MM.1S (cell line): ENCODE measurements at regions not wholly inside any gene's neighbourhood (a gene's known extent, or its start where the extent isn't known, plus 50 kb on each side); places are given as distances from the start of the nearest gene placed in this dataset.
"Not testable (repeated sequence)": the region's sequence is repeated elsewhere in the genome, so short reads cannot be mapped to it uniquely, and the experiment has no call there.

Experiments
- DNase-seq: peaks from one replicate; pipeline ENCODE4 v3.0.0-alpha.2; 2015
- H2AFZ ChIP-seq: fragments of 300-600 bp; sonication (generic); 2 replicates; pipeline ENCODE4 v1.6.0; 2016; ENCODE audit warnings: antibody characterized with exemption, low read length
- H3F3A ChIP-seq: fragments of 300-600 bp; sonication (generic); 2 replicates; pipeline ENCODE4 v1.6.1; 2016; ENCODE audit warnings: mild to moderate bottlenecking, antibody characterized with exemption, low read length, moderate library complexity, mixed read lengths; ENCODE audit not compliant: insufficient read depth
- H3K27ac ChIP-seq: fragments of 300-600 bp; sonication (generic); 2 replicates; pipeline ENCODE4 v1.5.1; 2016; ENCODE audit warnings: mild to moderate bottlenecking, low read length
- H3K27me3 ChIP-seq: fragments of 300-600 bp; sonication (generic); replicated peaks from 2 replicates; pipeline ENCODE4 v1.6.0; 2016; ENCODE audit warnings: low read length; ENCODE audit not compliant: insufficient read depth
- H3K36me3 ChIP-seq: fragments of 300-600 bp; sonication (generic); replicated peaks from 2 replicates; pipeline ENCODE4 v1.6.1; 2016; ENCODE audit warnings: mild to moderate bottlenecking, low read length, mixed read lengths; ENCODE audit not compliant: insufficient read depth
- H3K4me1 ChIP-seq: fragments of 300-600 bp; sonication (generic); 2 replicates; pipeline ENCODE4 v1.6.1; 2016; ENCODE audit warnings: low read length, mixed read lengths
- H3K4me2 ChIP-seq: fragments of 300-600 bp; sonication (generic); 2 replicates; pipeline ENCODE4 v1.6.0; 2016; ENCODE audit warnings: low read depth, low read length
- H3K4me3 ChIP-seq: fragments of 300-600 bp; sonication (generic); 2 replicates; pipeline ENCODE4 v1.5.1; 2016; ENCODE audit warnings: low read length, mixed read lengths
- H3K79me2 ChIP-seq: fragments of 300-600 bp; sonication (generic); 2 replicates; pipeline ENCODE4 v1.6.1; 2016; ENCODE audit warnings: mixed run types, low read length, mixed read lengths
- H3K9ac ChIP-seq: fragments of 300-600 bp; sonication (generic); 2 replicates; pipeline ENCODE4 v1.6.1; 2016; ENCODE audit warnings: low read length, mixed read lengths
- H3K9me2 ChIP-seq: fragments of 300-600 bp; sonication (generic); replicated peaks from 2 replicates; pipeline ENCODE4 v1.6.1; 2016; ENCODE audit warnings: mild to moderate bottlenecking, low read length, mixed read lengths; ENCODE audit not compliant: insufficient read depth
- H3K9me3 ChIP-seq: fragments of 300-600 bp; sonication (generic); replicated peaks from 2 replicates; pipeline ENCODE4 v1.6.1; 2016; ENCODE audit warnings: mild to moderate bottlenecking, low read length, mixed read lengths; ENCODE audit not compliant: insufficient read depth
- H4K20me1 ChIP-seq: fragments of 300-600 bp; sonication (generic); 2 replicates; pipeline ENCODE4 v1.6.1; 2016; ENCODE audit warnings: mild to moderate bottlenecking, low read length, moderate library complexity, mixed read lengths; ENCODE audit not compliant: insufficient read depth
- CTCF ChIP-seq: fragments of 300-600 bp; sonication (generic); IDR thresholded peaks from 2 replicates; pipeline ENCODE4 v1.5.1; 2016; ENCODE audit warnings: antibody characterized with exemption, low read length, mixed read lengths
- EZH2 ChIP-seq: fragments of 300-600 bp; sonication (generic); optimal IDR thresholded peaks from 2 replicates; pipeline ENCODE3; 2017; ENCODE audit warnings: low read depth, mild to moderate bottlenecking, antibody characterized with exemption, low read length, mixed read lengths
- EZH2phosphoT487 ChIP-seq: fragments of 300-600 bp; sonication (generic); IDR thresholded peaks from 2 replicates; pipeline ENCODE4 v1.6.1; 2018; ENCODE audit warnings: antibody characterized with exemption, low read length

GRCh38 chr1:57544345-57544744, 120.5 kb upstream of the DAB1 start:
- no peak overlapping the region for H3K4me3 ChIP-seq
- H3K4me1 ChIP-seq, result no peaks in the 10 kb centered on the region
- TF ChIP-seq EZH2 (no peak), CTCF (no peak), EZH2phosphoT487 (no peak)
- no peak for DNase-seq
- H3K79me2 ChIP-seq, result no peaks in the 10 kb centered on the region
- H3K9me3 ChIP-seq, result no peaks in the 10 kb centered on the region
- H3K4me2 ChIP-seq, result no peak overlapping the region
- H3F3A ChIP-seq, result no peaks in the 10 kb centered on the region
- no peak overlapping the region for H3K27ac ChIP-seq
- H3K36me3 ChIP-seq, result no peaks in the 10 kb centered on the region
- no peak overlapping the region for H3K9ac ChIP-seq
- H3K9me2 ChIP-seq, result no peaks in the 10 kb centered on the region
- H4K20me1 ChIP-seq, result no peaks in the 10 kb centered on the region
- H2AFZ ChIP-seq, result no peak overlapping the region
- H3K27me3 ChIP-seq, result no peaks in the 10 kb centered on the region

DNA sequence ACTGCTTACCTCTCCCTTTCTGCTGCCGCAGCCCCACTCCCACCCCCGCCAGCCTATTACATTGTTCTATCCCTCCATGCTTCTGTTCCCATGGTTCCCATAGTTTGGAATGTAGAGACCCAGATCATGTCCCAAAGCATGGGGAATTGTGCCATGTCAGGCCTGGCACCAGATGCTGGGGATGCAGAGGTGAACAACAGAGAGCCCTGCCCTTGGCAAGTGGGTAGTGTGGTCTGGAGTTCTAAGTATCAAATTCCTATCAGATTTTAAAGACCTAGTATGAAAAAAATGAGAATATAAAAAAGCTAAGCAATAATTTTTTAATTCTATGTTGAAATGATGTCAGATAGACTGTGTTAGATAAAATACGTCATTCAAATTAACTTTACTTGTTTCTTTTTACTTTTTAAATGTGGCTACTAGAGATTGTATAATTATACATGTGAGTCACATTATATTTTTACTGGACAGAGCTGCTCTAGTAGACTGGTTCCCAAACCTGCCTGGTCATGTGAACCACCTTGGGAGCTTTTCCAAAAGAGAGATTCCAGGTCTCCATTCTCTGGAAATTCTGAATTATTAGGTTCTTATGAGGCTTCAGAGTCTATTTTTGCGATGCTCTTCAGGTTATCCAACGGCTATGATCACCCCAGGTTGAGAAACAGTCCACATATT, 113.0 kb upstream of the DAB1 start:
- Histone ChIP-seq H3F3A (no peaks in the 10 kb centered on the region), H3K4me2 (no peak overlapping the region), H4K20me1 (no peaks in the 10 kb centered on the region), H3K9ac (no peak overlapping the region), H3K36me3 (no peaks in the 10 kb centered on the region), H3K27ac (no peak overlapping the region), H3K4me3 (no peak overlapping the region), H3K4me1 (no peaks in the 10 kb centered on the region), H3K79me2 (no peaks in the 10 kb centered on the region), H3K9me2 (no peaks in the 10 kb centered on the region), H3K9me3 (no peaks in the 10 kb centered on the region), H3K27me3 (no peaks in the 10 kb centered on the region), H2AFZ (no peak overlapping the region)
- no peak for TF ChIP-seq CTCF
- TF ChIP-seq EZH2, result no peak
- TF ChIP-seq EZH2phosphoT487, result no peak
- DNase-seq, result no peak

- no peaks in the 10 kb centered on the region for H3K36me3 ChIP-seq
- H3F3A ChIP-seq, result no peaks in the 10 kb centered on the region
- no peaks in the 10 kb centered on the region for H4K20me1 ChIP-seq
- no peak for DNase-seq
- H3K9me3 ChIP-seq, result no peaks in the 10 kb centered on the region
- no peaks in the 10 kb centered on the region for H3K27me3 ChIP-seq
- TF ChIP-seq EZH2phosphoT487, result no peak
- TF ChIP-seq EZH2, result no peak
- TF ChIP-seq CTCF, result no peak
- no peak overlapping the region for H3K27ac ChIP-seq
- H3K4me1 ChIP-seq, result no peaks in the 10 kb centered on the region
- H3K9me2 ChIP-seq, result no peaks in the 10 kb centered on the region
- no peak overlapping the region for H3K4me3 ChIP-seq
- H3K79me2 ChIP-seq, result no peaks in the 10 kb centered on the region
- no peak overlapping the region for H2AFZ ChIP-seq
- H3K4me2 ChIP-seq, result no peak overlapping the region
- no peak overlapping the region for H3K9ac ChIP-seq
These were observed 108.4 kb upstream of the DAB1 start for GRCh38 chr1:57532299-57532698.

- not testable (repeated sequence) for H3K27ac ChIP-seq, H3F3A ChIP-seq, DNase-seq, H3K27me3 ChIP-seq, H3K9me3 ChIP-seq, H3K9me2 ChIP-seq, H3K9ac ChIP-seq, H3K36me3 ChIP-seq, H2AFZ ChIP-seq, H4K20me1 ChIP-seq, H3K4me1 ChIP-seq, H3K79me2 ChIP-seq, H3K4me2 ChIP-seq, H3K4me3 ChIP-seq
These were observed 107.0 kb upstream of the DAB1 start for GRCh38 chr1:57530911-57531260.
